Glutamatergic neuron (in vitro differentiated cells): ENCODE measurements at regions not wholly inside any gene's neighbourhood (a gene's known extent, or its start where the extent isn't known, plus 50 kb on each side); places are given as distances from the start of the nearest gene placed in this dataset.
"Not testable (repeated sequence)": the region's sequence is repeated elsewhere in the genome, so short reads cannot be mapped to it uniquely, and the experiment has no call there.

ENCODE experiments used
- DNase-seq: peaks from one replicate; pipeline ENCODE4 v3.0.0; 2022
- H3K27ac Mint-ChIP-seq: one replicate; pipeline ENCODE4 v1.8.0; 2020; ENCODE audit warnings: mild to moderate bottlenecking, mixed read lengths, inconsistent platforms; ENCODE audit not compliant: unreplicated experiment
- H3K27me3 Mint-ChIP-seq: one replicate; pipeline ENCODE4 v1.8.0; 2020; ENCODE audit warnings: mild to moderate bottlenecking, moderate library complexity, mixed read lengths, inconsistent platforms; ENCODE audit not compliant: unreplicated experiment
- H3K36me3 Mint-ChIP-seq: one replicate; pipeline ENCODE4 v1.8.0; 2020; ENCODE audit warnings: mild to moderate bottlenecking, mixed read lengths, inconsistent platforms; ENCODE audit not compliant: unreplicated experiment
- H3K4me1 Mint-ChIP-seq: one replicate; pipeline ENCODE4 v1.8.0; 2020; ENCODE audit warnings: mild to moderate bottlenecking, low read depth, mixed read lengths, inconsistent platforms; ENCODE audit not compliant: unreplicated experiment
- H3K4me3 Mint-ChIP-seq: one replicate; pipeline ENCODE4 v1.8.0; 2020; ENCODE audit warnings: mild to moderate bottlenecking, mixed read lengths, inconsistent platforms; ENCODE audit not compliant: unreplicated experiment
- H3K9me3 Mint-ChIP-seq: one replicate; pipeline ENCODE4 v1.8.0; 2020; ENCODE audit warnings: mild to moderate bottlenecking, moderate library complexity, mixed read lengths, inconsistent platforms; ENCODE audit not compliant: unreplicated experiment
- CTCF ChIP-seq: fragments of 200-600 bp; sonication (generic); IDR thresholded peaks from one replicate; pipeline ENCODE4 v1.5.0; 2021; ENCODE audit not compliant: partially characterized antibody, unreplicated experiment

GRCh38 chr2:60213865-60214625 lies 339.4 kb downstream of the BCL11A start:
- no peak for TF ChIP-seq CTCF
- Mint-ChIP-seq H3K27me3 (peaks cover 2% of the 10 kb centered on the region), H3K4me3 (no peak overlapping the region), H3K4me1 (peaks cover 26% of the 10 kb centered on the region), H3K36me3 (no peaks in the 10 kb centered on the region), H3K9me3 (no peaks in the 10 kb centered on the region), H3K27ac (peak overlapping the region; percentile 5)
- DNase-seq, result peak; percentile 22

- peaks cover 3% of the 10 kb centered on the region for H3K27me3 Mint-ChIP-seq
- no peaks in the 10 kb centered on the region for H3K36me3 Mint-ChIP-seq
These were observed 341.1 kb downstream of the BCL11A start for GRCh38 chr2:60212181-60212945.

GRCh38 chr2:60189006-60189405 lies 364.4 kb downstream of the BCL11A start:
- H3K9me3 Mint-ChIP-seq, result peaks cover 14% of the 10 kb centered on the region
- H3K27ac Mint-ChIP-seq, result not testable (repeated sequence)

More at GRCh38 chr2:60212181-60212945, 341.1 kb downstream of the BCL11A start:
- no peak overlapping the region for H3K4me3 Mint-ChIP-seq
- peaks cover 26% of the 10 kb centered on the region for H3K4me1 Mint-ChIP-seq
- no peak for DNase-seq
- no peaks in the 10 kb centered on the region for H3K9me3 Mint-ChIP-seq
- TF ChIP-seq CTCF, result no peak
- H3K27ac Mint-ChIP-seq, result no peak overlapping the region

GRCh38 chr2:60175290-60175689 lies 378.2 kb downstream of the BCL11A start:
- no peak overlapping the region for H3K27ac Mint-ChIP-seq
- no peak for TF ChIP-seq CTCF
- H3K27me3 Mint-ChIP-seq, result peaks cover 3% of the 10 kb centered on the region
- no peaks in the 10 kb centered on the region for H3K4me1 Mint-ChIP-seq
- no peak overlapping the region for H3K4me3 Mint-ChIP-seq
- H3K9me3 Mint-ChIP-seq, result no peaks in the 10 kb centered on the region
- DNase-seq, result no peak
- no peaks in the 10 kb centered on the region for H3K36me3 Mint-ChIP-seq

More at GRCh38 chr2:60189006-60189405, 364.4 kb downstream of the BCL11A start:
- peaks cover 13% of the 10 kb centered on the region for H3K36me3 Mint-ChIP-seq
- not testable (repeated sequence) for H3K27me3 Mint-ChIP-seq, H3K4me3 Mint-ChIP-seq, H3K4me1 Mint-ChIP-seq, DNase-seq

- H3K27ac Mint-ChIP-seq, result no peak overlapping the region
- no peak overlapping the region for H3K4me3 Mint-ChIP-seq
- H3K4me1 Mint-ChIP-seq, result no peaks in the 10 kb centered on the region
- no peak for TF ChIP-seq CTCF
- no peaks in the 10 kb centered on the region for H3K9me3 Mint-ChIP-seq
- no peak for DNase-seq
- H3K27me3 Mint-ChIP-seq, result peaks cover 3% of the 10 kb centered on the region
- no peaks in the 10 kb centered on the region for H3K36me3 Mint-ChIP-seq
These were observed 379.3 kb downstream of the BCL11A start for GRCh38 chr2:60174146-60174545.
